HG03439 (cell line): ENCODE measurements at regions not wholly inside any gene's neighbourhood (a gene's known extent, or its start where the extent isn't known, plus 50 kb on each side); places are given as distances from the start of the nearest gene placed in this dataset.

Source experiments
- ATAC-seq: cut with Tn5 transposase; IDR thresholded peaks from one replicate; pipeline ENCODE4 v1.9.1; 2021; ENCODE audit warnings: mild to moderate bottlenecking, moderate library complexity; ENCODE audit not compliant: unreplicated experiment

GRCh38 chr14:87879389-87879788 is 113.6 kb downstream of the GALC start:
- ATAC-seq: no peak

- ATAC-seq: no peak
Observed at GRCh38 chr14:87878959-87879358, 114.0 kb downstream of the GALC start.

- no peak for ATAC-seq
Observed at GRCh38 chr14:87877877-87878276, 115.1 kb downstream of the GALC start.

GRCh38 chr14:87874676-87875075 is 118.3 kb downstream of the GALC start:
- no peak for ATAC-seq

- no peak for ATAC-seq
Observed at GRCh38 chr14:87873741-87874140, 119.2 kb downstream of the GALC start.

GRCh38 chr14:87869619-87870583 is 123.1 kb downstream of the GALC start:
- peak; percentile 71 for ATAC-seq

- ATAC-seq: no peak
Observed at GRCh38 chr14:87868920-87869319, 124.1 kb downstream of the GALC start.

GRCh38 chr14:87866116-87866515 is 126.9 kb downstream of the GALC start:
- no peak for ATAC-seq

GRCh38 chr14:87864356-87865270 is 128.4 kb downstream of the GALC start:
- no peak for ATAC-seq

- ATAC-seq: no peak
Observed at GRCh38 chr14:87863047-87863446, 129.9 kb downstream of the GALC start.

- no peak for ATAC-seq
Observed at GRCh38 chr14:87852107-87852506, 140.9 kb downstream of the GALC start.

- ATAC-seq: no peak
Observed at GRCh38 chr14:87851190-87851589, 141.8 kb downstream of the GALC start.

- no peak for ATAC-seq
Observed at GRCh38 chr14:87847216-87847755, 145.7 kb downstream of the GALC start.

- no peak for ATAC-seq
Observed at GRCh38 chr14:87840906-87841305, 152.1 kb downstream of the GALC start.

- ATAC-seq: no peak
Observed at GRCh38 chr14:87838931-87839330, 154.1 kb downstream of the GALC start.

- ATAC-seq: no peak
Observed at GRCh38 chr14:87837296-87837695, 155.7 kb downstream of the GALC start.

GRCh38 chr14:87834594-87834993 is 158.4 kb downstream of the GALC start:
- no peak for ATAC-seq

GRCh38 chr14:87833026-87833425 is 160.0 kb downstream of the GALC start:
- no peak for ATAC-seq

- ATAC-seq: no peak
Observed at GRCh38 chr14:87830443-87831096, 162.4 kb downstream of the GALC start.

- ATAC-seq: no peak
Observed at GRCh38 chr14:87829543-87829942, 163.4 kb downstream of the GALC start.

GRCh38 chr14:87824266-87824665 is 168.7 kb downstream of the GALC start:
- ATAC-seq: no peak
